HepG2 (cell line): ENCODE measurements at regions not wholly inside any gene's neighbourhood (a gene's known extent, or its start where the extent isn't known, plus 50 kb on each side); places are given as distances from the start of the nearest gene placed in this dataset.

Experiments used
- AKAP8 ChIP-seq: sonication (generic); formaldehyde crosslinking; IDR thresholded peaks from 2 replicates; pipeline ENCODE4 v1.5.1; 2020; ENCODE audit warnings: mild to moderate bottlenecking, missing genetic modification reagents
- CTCF ChIP-seq: sonication (generic); formaldehyde crosslinking; IDR thresholded peaks from 2 replicates; pipeline ENCODE4 v1.5.0; 2020; ENCODE audit warnings: mild to moderate bottlenecking, missing genetic modification reagents, moderate library complexity
- POLR2A ChIP-seq, 2 experiments: IDR thresholded peaks; 2 replicates each; pipeline ENCODE4 v1.6.1; 2011; ENCODE audit warnings: low read depth in 2 of 2, low read length in 2 of 2, mild to moderate bottlenecking in 1 of 2, moderate library complexity in 1 of 2; ENCODE audit not compliant: insufficient read depth in 1 of 2
- SETDB1 ChIP-seq: sonication (generic); formaldehyde crosslinking; IDR thresholded peaks from 2 replicates; pipeline ENCODE4 v1.5.1; 2020; ENCODE audit warnings: missing genetic modification reagents, mild to moderate bottlenecking, borderline replicate concordance
- TCF7 ChIP-seq: sonication (generic); IDR thresholded peaks from 2 replicates; pipeline ENCODE4 v1.6.1; 2016; ENCODE audit warnings: antibody characterized with exemption, low read depth
- TP53 ChIP-seq: sonication (generic); formaldehyde crosslinking; conservative IDR thresholded peaks from 2 replicates; pipeline ENCODE4 v1.4.0; 2020; ENCODE audit warnings: missing genetic modification reagents
- WIZ ChIP-seq: sonication (generic); formaldehyde crosslinking; IDR thresholded peaks from 2 replicates; pipeline ENCODE4 v1.5.1; 2020; ENCODE audit warnings: mild to moderate bottlenecking, missing genetic modification reagents
- ZNF101 ChIP-seq: sonication (generic); formaldehyde crosslinking; IDR thresholded peaks from 2 replicates; pipeline ENCODE4 v1.4.0; 2020; ENCODE audit warnings: mild to moderate bottlenecking, low read depth, missing genetic modification reagents, borderline replicate concordance
- ZNF512 ChIP-seq: sonication (generic); formaldehyde crosslinking; IDR thresholded peaks from 2 replicates; pipeline ENCODE4 v1.4.0; 2020; ENCODE audit warnings: mild to moderate bottlenecking, missing genetic modification reagents
- TF ChIP-seq, protein P1 (sequence below): sonication (generic); formaldehyde crosslinking; conservative IDR thresholded peaks from 2 replicates; pipeline ENCODE4 v1.4.0; 2020; ENCODE audit warnings: missing genetic modification reagents
- TF ChIP-seq, protein P2 (sequence below): sonication (generic); formaldehyde crosslinking; IDR thresholded peaks from 2 replicates; pipeline ENCODE4 v1.9.0; 2022; ENCODE audit warnings: missing genetic modification reagents, mild to moderate bottlenecking, borderline replicate concordance

GRCh38 chr2:145288650-145289496 is 769.0 kb upstream of the ZEB2 start:
- TF ChIP-seq TCF7: no peak
- TF ChIP-seq SETDB1 (CRISPR knock-in tag): no peak
- TF ChIP-seq AKAP8 (CRISPR knock-in tag): no peak
- TF ChIP-seq, protein P1, sequence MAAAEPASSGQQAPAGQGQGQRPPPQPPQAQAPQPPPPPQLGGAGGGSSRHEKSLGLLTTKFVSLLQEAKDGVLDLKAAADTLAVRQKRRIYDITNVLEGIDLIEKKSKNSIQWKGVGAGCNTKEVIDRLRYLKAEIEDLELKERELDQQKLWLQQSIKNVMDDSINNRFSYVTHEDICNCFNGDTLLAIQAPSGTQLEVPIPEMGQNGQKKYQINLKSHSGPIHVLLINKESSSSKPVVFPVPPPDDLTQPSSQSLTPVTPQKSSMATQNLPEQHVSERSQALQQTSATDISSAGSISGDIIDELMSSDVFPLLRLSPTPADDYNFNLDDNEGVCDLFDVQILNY (CRISPR knock-in tag): no peak
- TF ChIP-seq TP53 (CRISPR knock-in tag): no peak
- TF ChIP-seq ZNF101 (CRISPR knock-in tag): no peak
- TF ChIP-seq CTCF (CRISPR knock-in tag): no peak
- no peak for TF ChIP-seq ZNF512 (CRISPR knock-in tag)
- TF ChIP-seq WIZ (CRISPR knock-in tag): no peak
- TF ChIP-seq, protein P2, sequence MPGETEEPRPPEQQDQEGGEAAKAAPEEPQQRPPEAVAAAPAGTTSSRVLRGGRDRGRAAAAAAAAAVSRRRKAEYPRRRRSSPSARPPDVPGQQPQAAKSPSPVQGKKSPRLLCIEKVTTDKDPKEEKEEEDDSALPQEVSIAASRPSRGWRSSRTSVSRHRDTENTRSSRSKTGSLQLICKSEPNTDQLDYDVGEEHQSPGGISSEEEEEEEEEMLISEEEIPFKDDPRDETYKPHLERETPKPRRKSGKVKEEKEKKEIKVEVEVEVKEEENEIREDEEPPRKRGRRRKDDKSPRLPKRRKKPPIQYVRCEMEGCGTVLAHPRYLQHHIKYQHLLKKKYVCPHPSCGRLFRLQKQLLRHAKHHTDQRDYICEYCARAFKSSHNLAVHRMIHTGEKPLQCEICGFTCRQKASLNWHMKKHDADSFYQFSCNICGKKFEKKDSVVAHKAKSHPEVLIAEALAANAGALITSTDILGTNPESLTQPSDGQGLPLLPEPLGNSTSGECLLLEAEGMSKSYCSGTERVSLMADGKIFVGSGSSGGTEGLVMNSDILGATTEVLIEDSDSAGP (CRISPR knock-in tag): no peak
- TF ChIP-seq POLR2A (IDR thresholded peaks at IDR 0.05; ENCODE audit: insufficient read depth in 1 of 2, low read depth in 2 of 2, low read length in 2 of 2): no peak
